Activated T-cell treated with anti-CD3 and anti-CD28 coated beads, Interleukin-2, amount 50 U/mL, for 4 hours (primary cell): ENCODE measurements at regions not wholly inside any gene's neighbourhood (a gene's known extent, or its start where the extent isn't known, plus 50 kb on each side); places are given as distances from the start of the nearest gene placed in this dataset.

ENCODE experiments used
- ATAC-seq, 2 donors: fragments of 200-7000 bp; cut with Tn5 transposase; one replicate each; pipeline ENCODE4 v1.10.0; 2021
- DNase-seq: peaks from one replicate; pipeline ENCODE4 v3.0.0-alpha.2; 2020
- H3K27me3 Mint-ChIP-seq: one replicate; pipeline ENCODE4 v1.8.0; 2021; ENCODE audit warnings: low read depth, mixed read lengths
- H3K36me3 Mint-ChIP-seq: one replicate; pipeline ENCODE4 v1.8.0; 2022; ENCODE audit warnings: mixed read lengths; ENCODE audit not compliant: insufficient read depth
- H3K4me1 Mint-ChIP-seq: one replicate; pipeline ENCODE4 v1.8.0; 2021; ENCODE audit warnings: low read depth, mixed read lengths
- H3K4me3 Mint-ChIP-seq: one replicate; pipeline ENCODE4 v1.8.0; 2021; ENCODE audit warnings: mild to moderate bottlenecking, moderate library complexity, mixed read lengths
- H3K9me3 Mint-ChIP-seq: one replicate; pipeline ENCODE4 v1.8.0; 2021; ENCODE audit warnings: mixed read lengths

DNA sequence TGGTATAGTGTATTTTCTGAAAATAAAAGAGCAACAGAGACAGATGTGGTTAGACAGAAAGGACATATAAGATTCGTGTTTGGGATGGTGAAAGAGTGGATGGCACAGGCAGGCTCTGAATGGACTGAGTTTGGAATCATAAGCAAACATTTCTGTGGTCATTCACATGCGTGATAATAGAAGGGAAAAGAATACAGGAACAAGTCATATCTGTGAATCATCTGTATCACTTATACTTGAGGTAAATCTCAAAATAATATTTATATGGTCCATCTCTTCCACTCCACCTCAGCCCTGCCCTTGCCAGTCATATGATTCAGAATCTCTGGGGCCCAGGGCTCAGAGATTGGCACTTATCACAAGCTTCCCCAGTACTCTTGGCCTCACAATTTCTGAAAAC is 535.1 kb downstream of the BCKDHB start:
- Mint-ChIP-seq H3K27me3 (no peaks in the 10 kb centered on the region), H3K36me3 (no peaks in the 10 kb centered on the region), H3K4me1 (no peaks in the 10 kb centered on the region), H3K4me3 (no peak overlapping the region), H3K9me3 (no peaks in the 10 kb centered on the region)
- DNase-seq: no peak
- ATAC-seq: no peak

DNA sequence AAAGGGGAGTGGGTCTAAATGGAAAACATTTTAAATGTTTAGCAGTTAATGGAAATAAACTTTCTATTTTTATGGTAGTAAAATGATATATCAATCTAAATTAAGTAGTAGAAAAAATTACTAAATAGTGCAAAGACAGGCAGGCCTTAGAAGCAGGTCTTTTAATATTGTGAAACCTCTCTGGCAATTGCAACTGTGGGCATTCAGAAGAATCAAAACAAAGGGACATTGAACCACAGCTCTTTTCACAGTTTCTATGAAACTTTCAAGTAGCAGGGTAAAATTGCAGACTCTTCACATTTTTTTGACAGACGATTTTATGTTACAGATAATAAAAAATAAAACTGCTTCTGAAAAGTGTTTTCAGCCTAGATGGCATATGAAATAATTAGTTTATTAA is 533.7 kb downstream of the BCKDHB start:
- DNase-seq: no peak
- Mint-ChIP-seq H3K9me3 (no peaks in the 10 kb centered on the region), H3K4me3 (no peak overlapping the region)

DNA sequence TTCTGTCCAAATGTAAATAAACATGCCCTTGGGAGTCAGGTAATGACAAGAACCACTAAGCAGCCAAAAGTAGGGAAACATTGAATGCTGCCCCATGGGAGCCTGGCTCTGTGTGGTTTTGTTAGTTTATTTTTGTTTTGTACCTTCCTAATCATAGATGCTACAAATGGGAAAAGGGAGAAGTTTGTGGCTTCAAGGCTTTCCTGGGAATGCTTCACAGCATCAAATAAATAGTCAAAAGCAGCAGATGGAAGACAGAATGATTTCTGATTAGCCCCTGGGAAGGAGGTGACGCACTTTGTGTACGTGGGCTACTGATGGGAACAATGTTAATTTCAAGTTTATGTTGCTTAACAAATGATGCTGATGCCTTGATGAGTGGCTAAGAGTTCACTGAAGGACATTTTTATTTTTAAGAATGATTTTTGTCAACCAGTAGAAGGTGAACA is 532.7 kb downstream of the BCKDHB start:
- H3K4me1 Mint-ChIP-seq: no peaks in the 10 kb centered on the region
- no peak overlapping the region for H3K4me3 Mint-ChIP-seq
- ATAC-seq (no peak), DNase-seq (no peak)
- H3K36me3 Mint-ChIP-seq: no peaks in the 10 kb centered on the region
- no peaks in the 10 kb centered on the region for H3K27me3 Mint-ChIP-seq
- no peaks in the 10 kb centered on the region for H3K9me3 Mint-ChIP-seq

More for the DNA sequence above, 533.7 kb downstream of the BCKDHB start:
- no peak for ATAC-seq
- no peaks in the 10 kb centered on the region for H3K4me1 Mint-ChIP-seq
- no peaks in the 10 kb centered on the region for H3K36me3 Mint-ChIP-seq
- H3K27me3 Mint-ChIP-seq: no peaks in the 10 kb centered on the region

GRCh38 chr6:80638213-80639055 is 532.0 kb downstream of the BCKDHB start:
- H3K9me3 Mint-ChIP-seq: no peaks in the 10 kb centered on the region

DNA sequence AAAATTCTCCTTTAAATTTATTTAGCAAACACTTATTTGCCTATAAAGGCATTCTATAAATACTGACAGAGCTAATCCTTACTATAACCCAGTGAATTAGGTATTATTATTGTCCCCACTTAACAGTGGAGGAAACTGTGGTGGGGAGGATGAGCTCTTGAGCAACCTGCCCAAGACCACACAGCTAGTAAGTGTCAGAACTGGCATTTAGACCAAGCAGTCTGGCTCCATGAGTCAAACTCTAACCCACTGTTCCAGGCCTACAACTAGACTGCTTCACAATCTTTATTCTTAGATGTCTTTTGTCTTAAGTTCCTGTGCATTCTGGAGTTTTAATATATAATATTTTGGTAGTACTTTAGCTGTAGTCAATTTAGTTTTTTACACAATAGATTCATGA is 530.8 kb downstream of the BCKDHB start:
- H3K36me3 Mint-ChIP-seq: no peaks in the 10 kb centered on the region
- DNase-seq (no peak), ATAC-seq (no peak)
- no peaks in the 10 kb centered on the region for H3K9me3 Mint-ChIP-seq
- H3K4me3 Mint-ChIP-seq: no peak overlapping the region
- no peaks in the 10 kb centered on the region for H3K4me1 Mint-ChIP-seq
- H3K27me3 Mint-ChIP-seq: no peaks in the 10 kb centered on the region

More at GRCh38 chr6:80638213-80639055, 532.0 kb downstream of the BCKDHB start:
- H3K27me3 Mint-ChIP-seq: no peaks in the 10 kb centered on the region
- H3K36me3 Mint-ChIP-seq: no peaks in the 10 kb centered on the region
- no peak for DNase-seq
- H3K4me3 Mint-ChIP-seq: no peak overlapping the region
- no peaks in the 10 kb centered on the region for H3K4me1 Mint-ChIP-seq
- no peak for ATAC-seq

DNA sequence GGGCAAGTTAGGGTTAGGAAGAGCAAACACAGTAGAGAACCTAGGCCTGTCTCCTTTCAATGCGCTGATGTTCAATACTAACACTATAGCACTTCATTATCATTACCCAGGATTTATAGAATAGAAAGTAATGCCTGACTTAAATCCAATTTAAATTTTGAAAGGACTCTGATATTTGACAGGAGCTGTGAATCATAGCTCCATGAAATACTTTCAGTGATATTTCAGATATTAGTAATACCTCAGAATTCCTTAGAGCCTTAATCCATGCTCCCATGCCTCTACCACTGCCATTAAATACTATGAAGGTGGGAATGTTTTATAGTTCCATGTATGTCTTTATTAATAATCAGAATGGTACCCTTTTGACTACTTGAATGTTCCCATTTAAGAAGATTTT is 530.2 kb downstream of the BCKDHB start:
- Mint-ChIP-seq H3K27me3 (no peaks in the 10 kb centered on the region), H3K4me3 (no peak overlapping the region), H3K36me3 (no peaks in the 10 kb centered on the region), H3K9me3 (no peaks in the 10 kb centered on the region), H3K4me1 (no peaks in the 10 kb centered on the region)
- ATAC-seq (no peak), DNase-seq (no peak)

- no peaks in the 10 kb centered on the region for H3K4me1 Mint-ChIP-seq
- H3K36me3 Mint-ChIP-seq: no peaks in the 10 kb centered on the region
- ATAC-seq (no peak), DNase-seq (no peak)
- H3K27me3 Mint-ChIP-seq: no peaks in the 10 kb centered on the region
- H3K9me3 Mint-ChIP-seq: no peaks in the 10 kb centered on the region
- no peak overlapping the region for H3K4me3 Mint-ChIP-seq
Measured at GRCh38 chr6:80633412-80633811, 526.9 kb downstream of the BCKDHB start.

DNA sequence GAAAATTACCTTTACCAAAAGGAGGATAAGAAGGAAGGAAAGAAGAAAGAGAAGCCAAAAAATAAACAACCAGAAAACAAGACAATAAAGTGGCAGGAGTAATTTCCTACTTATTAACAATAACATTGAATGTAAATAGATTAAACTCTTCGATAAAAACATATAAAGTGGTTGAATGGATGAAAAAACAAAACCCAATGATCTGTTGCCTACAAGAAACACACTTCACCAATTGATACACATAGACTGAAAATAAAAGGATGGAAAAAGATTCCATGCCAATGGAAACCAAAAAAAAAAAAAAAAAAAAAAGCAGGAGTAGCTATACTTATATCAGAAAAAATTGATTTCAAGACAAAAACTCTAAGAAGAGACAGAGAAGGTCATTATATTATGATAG is 518.9 kb downstream of the BCKDHB start:
- H3K27me3 Mint-ChIP-seq: no peaks in the 10 kb centered on the region
- no peaks in the 10 kb centered on the region for H3K4me1 Mint-ChIP-seq
- no peak for DNase-seq
- no peaks in the 10 kb centered on the region for H3K36me3 Mint-ChIP-seq
- peaks cover 18% of the 10 kb centered on the region for H3K9me3 Mint-ChIP-seq
- no peak for ATAC-seq
- H3K4me3 Mint-ChIP-seq: no peak overlapping the region

- no peaks in the 10 kb centered on the region for H3K36me3 Mint-ChIP-seq
- no peaks in the 10 kb centered on the region for H3K27me3 Mint-ChIP-seq
- H3K4me3 Mint-ChIP-seq: no peak overlapping the region
- H3K4me1 Mint-ChIP-seq: no peaks in the 10 kb centered on the region
- ATAC-seq (no peak), DNase-seq (no peak)
- peaks cover 20% of the 10 kb centered on the region for H3K9me3 Mint-ChIP-seq
Measured at GRCh38 chr6:80623066-80623815, 516.8 kb downstream of the BCKDHB start.

DNA sequence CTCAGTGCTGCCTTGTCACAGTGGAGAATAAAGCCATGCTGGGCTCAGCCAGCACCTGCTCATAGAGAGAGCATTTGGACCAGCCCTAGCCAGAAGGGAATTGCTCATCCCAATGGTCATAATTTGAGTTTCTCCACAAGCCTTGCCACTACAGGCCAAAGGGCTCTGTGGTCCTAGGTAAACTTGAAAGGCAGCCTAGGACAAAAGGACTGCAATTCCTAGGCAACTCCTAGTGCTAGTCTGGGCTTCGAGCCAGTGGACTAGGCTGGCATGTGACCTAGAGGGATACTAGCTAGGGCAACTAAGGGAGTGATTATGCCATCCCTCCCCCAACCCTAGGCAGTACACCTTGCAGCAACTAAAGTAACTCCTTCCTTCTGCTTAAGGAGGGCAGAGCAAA is 516.2 kb downstream of the BCKDHB start:
- H3K4me1 Mint-ChIP-seq: no peaks in the 10 kb centered on the region
- ATAC-seq (no peak), DNase-seq (no peak)
- H3K27me3 Mint-ChIP-seq: no peaks in the 10 kb centered on the region
- H3K9me3 Mint-ChIP-seq: peaks cover 22% of the 10 kb centered on the region
- H3K4me3 Mint-ChIP-seq: no peak overlapping the region
- no peaks in the 10 kb centered on the region for H3K36me3 Mint-ChIP-seq

GRCh38 chr6:80618953-80619352 is 512.5 kb downstream of the BCKDHB start:
- Mint-ChIP-seq H3K9me3 (peaks cover 4% of the 10 kb centered on the region), H3K4me1 (no peaks in the 10 kb centered on the region), H3K36me3 (no peaks in the 10 kb centered on the region), H3K27me3 (peaks cover 2% of the 10 kb centered on the region), H3K4me3 (no peak overlapping the region)
- no peak for DNase-seq
- no peak for ATAC-seq

GRCh38 chr6:80610846-80611245 is 504.4 kb downstream of the BCKDHB start:
- H3K27me3 Mint-ChIP-seq: peaks cover 3% of the 10 kb centered on the region
- no peak for ATAC-seq

DNA sequence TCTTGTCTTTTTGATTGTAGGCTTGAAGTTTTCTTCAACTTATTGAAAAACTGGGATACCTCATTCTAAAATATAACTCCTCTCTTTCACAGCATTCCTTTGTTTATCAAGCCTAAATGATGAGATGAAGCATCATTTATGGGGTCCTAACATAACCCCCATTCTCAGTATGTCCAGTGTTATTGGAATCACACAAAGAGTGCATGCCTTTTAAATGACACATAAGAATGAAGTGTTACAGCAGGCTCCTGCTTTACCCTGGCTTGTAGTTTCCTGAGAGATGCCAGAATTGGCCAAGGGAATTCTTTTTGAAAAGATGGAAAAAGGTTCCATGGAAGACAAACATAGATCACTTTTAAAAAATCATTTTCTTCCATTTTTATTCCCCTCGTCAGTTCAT is 502.4 kb downstream of the BCKDHB start:
- no peaks in the 10 kb centered on the region for H3K4me1 Mint-ChIP-seq
- DNase-seq (no peak), ATAC-seq (no peak)
- H3K36me3 Mint-ChIP-seq: no peaks in the 10 kb centered on the region
- H3K9me3 Mint-ChIP-seq: peaks cover 4% of the 10 kb centered on the region
- peaks cover 4% of the 10 kb centered on the region for H3K27me3 Mint-ChIP-seq
- no peak overlapping the region for H3K4me3 Mint-ChIP-seq

More at GRCh38 chr6:80610846-80611245, 504.4 kb downstream of the BCKDHB start:
- Mint-ChIP-seq H3K9me3 (peaks cover 4% of the 10 kb centered on the region), H3K4me1 (no peaks in the 10 kb centered on the region), H3K4me3 (no peak overlapping the region), H3K36me3 (no peaks in the 10 kb centered on the region)
- DNase-seq: no peak

DNA sequence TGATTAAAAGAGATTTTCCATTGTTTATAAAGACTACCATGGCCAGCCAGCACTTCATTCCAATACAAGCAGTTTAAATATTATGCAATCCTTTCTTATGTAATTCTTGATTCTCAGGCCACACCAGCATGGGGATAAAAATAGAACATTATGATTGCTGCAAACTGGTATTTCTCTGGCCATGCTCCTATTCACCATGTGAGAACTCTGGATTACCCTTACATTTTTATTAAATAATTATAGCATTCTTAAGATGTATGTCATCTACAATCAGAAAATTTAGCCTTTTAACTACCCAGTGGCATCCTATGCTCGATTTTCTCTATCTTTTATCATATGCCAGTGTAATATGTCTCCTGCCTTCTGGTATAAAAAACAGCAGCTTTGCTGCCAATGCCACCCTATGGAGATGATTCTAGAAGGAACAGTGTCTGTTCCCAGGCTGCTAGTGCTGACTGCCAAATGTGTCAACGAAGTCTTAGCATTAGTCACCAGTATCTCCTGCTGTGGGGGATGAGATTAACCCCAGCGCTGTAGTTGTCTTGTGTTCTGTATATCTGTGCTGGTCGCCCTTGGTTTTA is 501.4 kb downstream of the BCKDHB start:
- ATAC-seq (no peak), DNase-seq (no peak)
- Mint-ChIP-seq H3K27me3 (peaks cover 3% of the 10 kb centered on the region), H3K9me3 (no peaks in the 10 kb centered on the region), H3K4me1 (no peaks in the 10 kb centered on the region), H3K4me3 (no peak overlapping the region), H3K36me3 (no peaks in the 10 kb centered on the region)
